CD8-positive, alpha-beta memory T cell (primary cell): ENCODE measurements at regions not wholly inside any gene's neighbourhood (a gene's known extent, or its start where the extent isn't known, plus 50 kb on each side); places are given as distances from the start of the nearest gene placed in this dataset.

Experiments
- CTCF ChIA-PET: fragments of 350-600 bp; sonication (Branson Sonifier 250); formaldehyde crosslinking; loops from one replicate; lab custom pipeline; 2021; ENCODE audit warnings: antibody characterized with exemption; lab: Charles Lee
- POLR2A ChIA-PET: fragments of 350-600 bp; sonication (Branson Sonifier 250); formaldehyde crosslinking; loops from one replicate; lab custom pipeline; 2021; ENCODE audit warnings: antibody characterized with exemption; lab: Charles Lee
- DNase-seq, 5 donors: peaks; one replicate each; pipeline versions ENCODE4 v3.0.0 to v3.0.0-alpha.2; 2020 to 2022; ENCODE audit warnings: mixed read lengths in 1 of 5
- H3K27ac ChIP-seq: one replicate; pipeline ENCODE4 v1.7.0; 2013; ENCODE audit warnings: low read depth, mild to moderate bottlenecking, low read length, moderate library complexity
- H3K27me3 ChIP-seq: 2 replicates; pipeline ENCODE4 v1.7.0; 2013; ENCODE audit warnings: low read length, mild to moderate bottlenecking; ENCODE audit not compliant: insufficient read depth, poor library complexity, severe bottlenecking
- H3K36me3 ChIP-seq: 2 replicates; pipeline ENCODE4 v1.7.0; 2013; ENCODE audit warnings: mild to moderate bottlenecking, low read length, moderate library complexity; ENCODE audit not compliant: insufficient read depth
- H3K4me1 ChIP-seq: 2 replicates; pipeline ENCODE4 v1.7.0; 2013; ENCODE audit warnings: mild to moderate bottlenecking, low read length, moderate library complexity; ENCODE audit not compliant: insufficient read depth
- H3K4me3 ChIP-seq: 2 replicates; pipeline ENCODE4 v1.7.0; 2013; ENCODE audit warnings: mild to moderate bottlenecking, low read length
- H3K9me3 ChIP-seq: 2 replicates; pipeline ENCODE4 v1.7.0; 2013; ENCODE audit warnings: mild to moderate bottlenecking, low read length
- H3K27ac Mint-ChIP-seq, 8 donors: one replicate each; pipeline ENCODE4 v1.8.0; 2020 to 2021; ENCODE audit warnings: mixed read lengths in 8 of 8, mild to moderate bottlenecking in 6 of 8, inconsistent platforms in 3 of 8, moderate library complexity in 3 of 8
- H3K27me3 Mint-ChIP-seq, 2 donors: one replicate each; pipeline ENCODE4 v1.8.0; 2020 to 2021; ENCODE audit warnings: mixed read lengths in 2 of 2, mild to moderate bottlenecking in 1 of 2, moderate library complexity in 1 of 2
- H3K36me3 Mint-ChIP-seq, 3 donors: one replicate each; pipeline ENCODE4 v1.8.0; 2020 to 2021; ENCODE audit warnings: mixed read lengths in 3 of 3, inconsistent platforms in 1 of 3, mild to moderate bottlenecking in 1 of 3
- H3K4me1 Mint-ChIP-seq, 3 donors: one replicate each; pipeline ENCODE4 v1.8.0; 2020 to 2021; ENCODE audit warnings: mixed read lengths in 3 of 3, inconsistent platforms in 1 of 3, mild to moderate bottlenecking in 1 of 3
- H3K4me3 Mint-ChIP-seq, 7 donors: one replicate each; pipeline ENCODE4 v1.8.0; 2020 to 2021; ENCODE audit warnings: mixed read lengths in 7 of 7, mild to moderate bottlenecking in 6 of 7, moderate library complexity in 4 of 7, inconsistent platforms in 2 of 7
- H3K9me3 Mint-ChIP-seq, 5 donors: one replicate each; pipeline ENCODE4 v1.8.0; 2020 to 2022; ENCODE audit warnings: mixed read lengths in 5 of 5, mild to moderate bottlenecking in 3 of 5, moderate library complexity in 2 of 5, inconsistent platforms in 1 of 5

DNA sequence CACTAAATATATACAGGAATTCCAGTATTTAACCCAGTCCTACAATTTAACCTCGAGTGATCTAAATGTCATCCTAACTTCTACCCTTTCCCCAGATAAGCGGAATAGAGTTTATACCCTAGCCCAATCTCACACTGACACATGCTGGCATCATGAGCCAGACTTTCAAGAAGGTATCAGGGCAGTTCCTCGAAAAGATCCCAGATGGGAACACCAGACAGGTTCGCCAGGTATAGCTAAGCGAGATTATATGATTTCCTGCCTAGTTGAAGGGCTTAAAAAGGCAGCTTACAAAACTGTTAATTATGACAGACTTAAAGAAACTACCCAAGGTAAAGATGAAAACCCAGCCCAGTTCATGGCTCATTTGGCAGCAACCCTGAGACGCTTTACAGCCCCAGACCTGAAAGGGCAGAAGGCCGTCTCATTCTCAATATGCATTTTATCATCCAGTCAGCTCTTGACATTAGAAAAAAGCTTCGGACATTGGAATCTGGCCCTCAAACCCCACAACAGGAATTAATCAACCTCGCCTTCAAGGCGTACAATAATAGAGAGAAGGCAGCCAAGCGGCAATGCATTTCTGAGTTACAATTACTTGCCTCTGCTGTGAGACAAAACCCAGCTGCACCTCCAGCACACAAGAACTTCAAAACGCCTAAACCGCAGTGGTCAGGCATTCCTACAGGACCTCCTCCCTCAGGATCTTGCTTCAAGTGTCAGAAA lies 668.2 kb upstream of the PKDCC start:
- no peaks in the 10 kb centered on the region for H3K9me3 Mint-ChIP-seq
- H3K27me3 Mint-ChIP-seq, result no peaks in the 10 kb centered on the region
- Histone ChIP-seq H3K4me1 (no peaks in the 10 kb centered on the region), H3K9me3 (no peaks in the 10 kb centered on the region), H3K27me3 (no peaks in the 10 kb centered on the region), H3K27ac (no peak overlapping the region), H3K4me3 (no peak overlapping the region), H3K36me3 (no peaks in the 10 kb centered on the region)
- CTCF ChIA-PET, result no interaction called here
- H3K4me1 Mint-ChIP-seq, result no peaks in the 10 kb centered on the region
- no peak overlapping the region for H3K27ac Mint-ChIP-seq
- POLR2A ChIA-PET, result no interaction called here
- no peak overlapping the region for H3K4me3 Mint-ChIP-seq
- no peak for DNase-seq
- no peaks in the 10 kb centered on the region for H3K36me3 Mint-ChIP-seq

- Mint-ChIP-seq H3K27me3 (no peaks in the 10 kb centered on the region), H3K4me3 (no peak overlapping the region), H3K27ac (no peak overlapping the region), H3K4me1 (no peaks in the 10 kb centered on the region), H3K9me3 (no peaks in the 10 kb centered on the region), H3K36me3 (no peaks in the 10 kb centered on the region)
- Histone ChIP-seq H3K4me1 (no peaks in the 10 kb centered on the region), H3K27ac (no peak overlapping the region), H3K4me3 (no peak overlapping the region), H3K9me3 (no peaks in the 10 kb centered on the region), H3K27me3 (no peaks in the 10 kb centered on the region), H3K36me3 (no peaks in the 10 kb centered on the region)
- ChIA-PET CTCF (no interaction called here), POLR2A (no interaction called here)
- no peak for DNase-seq
These were observed 666.1 kb upstream of the PKDCC start for GRCh38 chr2:41381701-41382100.

DNA sequence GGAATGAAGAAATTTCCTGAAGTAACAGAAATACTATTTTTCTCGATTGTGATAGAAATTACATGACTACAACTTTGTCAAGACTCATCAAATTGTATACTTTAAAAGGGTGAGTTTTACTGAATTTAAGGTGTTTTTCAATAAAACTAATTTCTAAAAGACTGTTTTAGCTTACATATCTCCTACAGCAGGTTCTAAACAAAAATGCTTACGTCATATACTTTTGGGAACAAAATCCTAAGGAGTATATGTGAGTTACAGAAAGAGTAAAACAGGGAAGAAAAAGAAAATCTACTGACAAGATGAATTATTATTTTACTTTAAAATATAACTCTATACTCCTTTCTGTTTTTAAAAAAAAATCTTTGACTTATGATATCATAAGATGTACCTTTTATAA lies 660.3 kb upstream of the PKDCC start:
- Histone ChIP-seq H3K27ac (no peak overlapping the region), H3K36me3 (no peaks in the 10 kb centered on the region), H3K4me1 (no peaks in the 10 kb centered on the region), H3K9me3 (no peaks in the 10 kb centered on the region), H3K4me3 (no peak overlapping the region), H3K27me3 (no peaks in the 10 kb centered on the region)
- Mint-ChIP-seq H3K4me3 (no peak overlapping the region), H3K9me3 (peaks cover 0 to 8% (median 0%) of the 10 kb centered on the region in 5 donors), H3K36me3 (no peaks in the 10 kb centered on the region), H3K27me3 (no peaks in the 10 kb centered on the region), H3K4me1 (no peaks in the 10 kb centered on the region), H3K27ac (no peak overlapping the region)
- CTCF ChIA-PET, result no interaction called here
- DNase-seq, result no peak
- POLR2A ChIA-PET, result no interaction called here

- no peak overlapping the region for H3K4me3 ChIP-seq
- no peak overlapping the region for H3K27ac Mint-ChIP-seq
- CTCF ChIA-PET, result no interaction called here
These were observed 654.2 kb upstream of the PKDCC start for GRCh38 chr2:41393621-41394020.

GRCh38 chr2:41394541-41394940 lies 653.3 kb upstream of the PKDCC start:
- H3K9me3 Mint-ChIP-seq, result peaks cover 3 to 25% (median 14%) of the 10 kb centered on the region in 5 donors
- H3K9me3 ChIP-seq, result no peaks in the 10 kb centered on the region
- no peak overlapping the region for H3K27ac Mint-ChIP-seq
- DNase-seq, result no peak
- ChIA-PET POLR2A (no interaction called here), CTCF (no interaction called here)
- peaks cover 0 to 3% (median 0%) of the 10 kb centered on the region in 3 donors for H3K36me3 Mint-ChIP-seq
- no peak overlapping the region for H3K4me3 ChIP-seq
- H3K4me1 ChIP-seq, result no peaks in the 10 kb centered on the region
- no peaks in the 10 kb centered on the region for H3K36me3 ChIP-seq
- no peak overlapping the region for H3K27ac ChIP-seq
- no peaks in the 10 kb centered on the region for H3K4me1 Mint-ChIP-seq
- H3K4me3 Mint-ChIP-seq, result no peak overlapping the region
- no peaks in the 10 kb centered on the region for H3K27me3 ChIP-seq
- no peaks in the 10 kb centered on the region for H3K27me3 Mint-ChIP-seq

More at GRCh38 chr2:41393621-41394020, 654.2 kb upstream of the PKDCC start:
- peaks cover 0 to 3% (median 0%) of the 10 kb centered on the region in 3 donors for H3K36me3 Mint-ChIP-seq
- no peaks in the 10 kb centered on the region for H3K4me1 ChIP-seq
- POLR2A ChIA-PET, result no interaction called here
- DNase-seq, result no peak
- no peaks in the 10 kb centered on the region for H3K4me1 Mint-ChIP-seq
- peaks cover 3 to 24% (median 14%) of the 10 kb centered on the region in 5 donors for H3K9me3 Mint-ChIP-seq
- H3K36me3 ChIP-seq, result no peaks in the 10 kb centered on the region
- no peaks in the 10 kb centered on the region for H3K27me3 Mint-ChIP-seq
- H3K27me3 ChIP-seq, result no peaks in the 10 kb centered on the region
- H3K9me3 ChIP-seq, result no peaks in the 10 kb centered on the region
- H3K4me3 Mint-ChIP-seq, result no peak overlapping the region
- no peak overlapping the region for H3K27ac ChIP-seq

DNA sequence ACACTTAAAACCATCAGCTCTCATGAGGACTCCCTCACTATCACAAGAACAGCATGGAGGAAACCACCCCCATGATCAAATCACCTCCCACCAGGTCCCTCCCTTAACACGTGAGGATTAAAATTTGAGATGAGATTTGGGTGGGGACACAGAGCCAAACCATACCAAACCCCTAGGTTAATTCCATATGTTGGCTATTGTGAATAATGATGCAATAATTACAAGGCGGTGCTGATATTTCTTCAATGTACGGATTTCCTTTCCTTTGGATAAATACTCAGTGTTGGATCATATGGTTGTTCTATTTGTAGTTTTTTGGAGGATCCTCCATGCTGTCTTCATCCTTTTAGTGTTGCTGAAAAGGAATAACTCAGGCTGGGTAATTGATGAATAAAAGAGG lies 652.1 kb upstream of the PKDCC start:
- Histone ChIP-seq H3K27ac (no peak overlapping the region), H3K4me1 (no peaks in the 10 kb centered on the region)
- H3K36me3 Mint-ChIP-seq, result peaks cover 0 to 3% (median 0%) of the 10 kb centered on the region in 3 donors

DNA sequence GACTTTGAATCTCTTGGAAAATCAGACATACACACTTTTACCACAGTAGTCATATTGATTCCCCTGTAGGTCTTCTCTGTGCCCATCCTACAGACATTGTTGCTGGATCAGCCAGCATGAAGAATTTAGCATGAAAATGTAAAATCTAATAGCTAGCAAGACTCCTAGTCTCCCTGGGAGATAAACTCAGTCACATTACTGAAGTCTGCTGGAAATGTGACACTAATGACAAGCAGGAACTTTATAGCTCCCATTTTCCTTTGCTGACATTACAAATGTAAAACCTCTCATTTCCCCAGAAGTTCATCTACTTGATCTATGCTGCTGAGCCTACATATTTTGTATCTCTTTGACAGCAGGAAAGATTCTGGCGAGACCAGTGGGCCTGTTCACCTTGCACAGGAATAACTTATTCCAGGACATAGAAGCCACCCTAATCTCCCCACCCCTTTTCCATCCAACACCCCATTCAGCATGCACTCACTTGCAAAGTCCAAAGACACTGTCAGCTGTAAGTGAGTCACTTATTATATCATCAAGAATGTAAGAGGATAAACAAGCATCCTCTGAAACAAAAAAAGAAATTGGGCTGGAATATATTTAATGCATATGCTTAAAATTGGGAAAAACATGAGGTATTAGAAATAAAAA lies 648.3 kb upstream of the PKDCC start:
- Mint-ChIP-seq H3K27ac (no peak overlapping the region), H3K4me1 (no peaks in the 10 kb centered on the region), H3K36me3 (peaks cover 0 to 3% (median 0%) of the 10 kb centered on the region in 3 donors), H3K4me3 (no peak overlapping the region), H3K9me3 (peaks cover 3 to 25% (median 12%) of the 10 kb centered on the region in 5 donors), H3K27me3 (no peaks in the 10 kb centered on the region)
- Histone ChIP-seq H3K36me3 (no peaks in the 10 kb centered on the region), H3K27me3 (no peaks in the 10 kb centered on the region), H3K9me3 (no peaks in the 10 kb centered on the region), H3K4me3 (no peak overlapping the region), H3K4me1 (no peaks in the 10 kb centered on the region), H3K27ac (no peak overlapping the region)
- POLR2A ChIA-PET, result no interaction called here
- no peak for DNase-seq
- CTCF ChIA-PET, result no interaction called here

More for the DNA sequence above, 652.1 kb upstream of the PKDCC start:
- Histone ChIP-seq H3K9me3 (no peaks in the 10 kb centered on the region), H3K36me3 (no peaks in the 10 kb centered on the region), H3K27me3 (no peaks in the 10 kb centered on the region), H3K4me3 (no peak overlapping the region)
- Mint-ChIP-seq H3K4me1 (no peaks in the 10 kb centered on the region), H3K4me3 (no peak overlapping the region), H3K27ac (no peak overlapping the region), H3K9me3 (peaks cover 3 to 25% (median 14%) of the 10 kb centered on the region in 5 donors), H3K27me3 (no peaks in the 10 kb centered on the region)
- ChIA-PET CTCF (no interaction called here), POLR2A (no interaction called here)
- DNase-seq, result no peak

DNA sequence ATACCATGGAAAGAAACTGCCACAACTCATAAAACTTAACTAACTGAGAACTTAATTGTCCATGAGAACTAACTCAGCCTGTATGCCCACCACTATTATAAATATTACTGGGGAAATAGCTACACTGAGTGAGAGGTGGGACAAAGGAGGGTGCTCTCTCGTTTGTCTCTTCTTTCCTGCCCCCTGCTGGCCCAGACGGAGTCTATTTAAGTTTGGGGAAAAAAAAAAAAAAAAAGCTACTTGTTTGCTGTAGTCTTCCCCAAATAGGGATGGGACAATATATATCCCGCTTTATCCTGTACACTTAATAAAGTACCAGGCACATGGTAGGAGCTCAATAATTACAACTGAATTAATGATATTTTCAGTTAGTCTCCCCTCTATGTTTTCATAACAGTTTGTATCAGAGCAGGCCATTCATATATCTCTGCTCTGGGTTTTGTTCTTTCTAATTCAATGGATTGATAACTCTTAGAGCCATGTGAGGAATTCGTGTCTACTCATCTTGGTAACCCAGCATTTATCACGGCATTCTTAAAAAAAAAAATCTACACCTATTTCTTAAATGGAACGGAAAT lies 647.6 kb upstream of the PKDCC start:
- Histone ChIP-seq H3K36me3 (no peaks in the 10 kb centered on the region), H3K27ac (no peak overlapping the region), H3K4me3 (no peak overlapping the region), H3K27me3 (no peaks in the 10 kb centered on the region), H3K4me1 (no peaks in the 10 kb centered on the region), H3K9me3 (no peaks in the 10 kb centered on the region)
- H3K4me3 Mint-ChIP-seq, result no peak overlapping the region
- H3K27me3 Mint-ChIP-seq, result no peaks in the 10 kb centered on the region
- H3K4me1 Mint-ChIP-seq, result no peaks in the 10 kb centered on the region
- no peak for DNase-seq
- H3K9me3 Mint-ChIP-seq, result peaks cover 3 to 24% (median 12%) of the 10 kb centered on the region in 5 donors
- peaks cover 0 to 3% (median 0%) of the 10 kb centered on the region in 3 donors for H3K36me3 Mint-ChIP-seq
- POLR2A ChIA-PET, result no interaction called here
- CTCF ChIA-PET, result no interaction called here
- H3K27ac Mint-ChIP-seq, result no peak overlapping the region
